NOMO-1 treated with DMSO at 0.1 percent for 48 hours (cell line): ENCODE measurements at regions not wholly inside any gene's neighbourhood (a gene's known extent, or its start where the extent isn't known, plus 50 kb on each side); places are given as distances from the start of the nearest gene placed in this dataset.
"Not testable (repeated sequence)": the region's sequence is repeated elsewhere in the genome, so short reads cannot be mapped to it uniquely, and the experiment has no call there.

Source experiments
- DNase-seq: peaks from one replicate; lab custom pipeline; 2025; ENCODE audit not compliant: unreplicated experiment; lab: John Stamatoyannopoulos, UW

DNA sequence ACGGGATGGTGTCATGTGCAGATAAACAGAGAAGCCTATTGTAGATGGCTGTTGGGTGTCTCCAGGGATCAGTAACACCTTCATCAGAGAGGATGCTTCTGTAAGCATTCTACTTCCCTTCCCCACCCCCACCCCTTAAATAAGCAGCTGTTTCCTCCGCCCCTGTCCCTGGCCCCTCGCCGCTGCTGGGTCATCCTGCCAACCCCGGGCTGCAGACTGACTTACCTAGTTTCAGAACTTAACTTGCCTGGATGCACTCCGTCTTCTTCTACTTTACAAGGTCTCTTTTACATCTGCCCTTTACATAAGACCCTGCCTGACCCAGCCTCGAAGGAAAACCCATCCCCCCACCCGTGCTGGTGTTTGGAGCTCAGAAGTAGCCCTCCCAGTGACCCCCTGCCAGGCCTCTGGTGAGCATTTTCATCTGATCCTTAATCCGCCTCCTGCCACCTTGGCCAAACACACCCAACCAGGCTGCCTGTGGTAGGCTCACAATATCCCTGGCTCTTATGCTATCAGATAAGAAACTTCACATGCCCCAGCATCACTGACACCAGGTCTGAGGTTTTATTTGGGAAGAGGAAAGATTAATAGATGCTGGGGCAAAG, 103.0 kb upstream of the HES1 start:
- DNase-seq, result peak; percentile 20

DNA sequence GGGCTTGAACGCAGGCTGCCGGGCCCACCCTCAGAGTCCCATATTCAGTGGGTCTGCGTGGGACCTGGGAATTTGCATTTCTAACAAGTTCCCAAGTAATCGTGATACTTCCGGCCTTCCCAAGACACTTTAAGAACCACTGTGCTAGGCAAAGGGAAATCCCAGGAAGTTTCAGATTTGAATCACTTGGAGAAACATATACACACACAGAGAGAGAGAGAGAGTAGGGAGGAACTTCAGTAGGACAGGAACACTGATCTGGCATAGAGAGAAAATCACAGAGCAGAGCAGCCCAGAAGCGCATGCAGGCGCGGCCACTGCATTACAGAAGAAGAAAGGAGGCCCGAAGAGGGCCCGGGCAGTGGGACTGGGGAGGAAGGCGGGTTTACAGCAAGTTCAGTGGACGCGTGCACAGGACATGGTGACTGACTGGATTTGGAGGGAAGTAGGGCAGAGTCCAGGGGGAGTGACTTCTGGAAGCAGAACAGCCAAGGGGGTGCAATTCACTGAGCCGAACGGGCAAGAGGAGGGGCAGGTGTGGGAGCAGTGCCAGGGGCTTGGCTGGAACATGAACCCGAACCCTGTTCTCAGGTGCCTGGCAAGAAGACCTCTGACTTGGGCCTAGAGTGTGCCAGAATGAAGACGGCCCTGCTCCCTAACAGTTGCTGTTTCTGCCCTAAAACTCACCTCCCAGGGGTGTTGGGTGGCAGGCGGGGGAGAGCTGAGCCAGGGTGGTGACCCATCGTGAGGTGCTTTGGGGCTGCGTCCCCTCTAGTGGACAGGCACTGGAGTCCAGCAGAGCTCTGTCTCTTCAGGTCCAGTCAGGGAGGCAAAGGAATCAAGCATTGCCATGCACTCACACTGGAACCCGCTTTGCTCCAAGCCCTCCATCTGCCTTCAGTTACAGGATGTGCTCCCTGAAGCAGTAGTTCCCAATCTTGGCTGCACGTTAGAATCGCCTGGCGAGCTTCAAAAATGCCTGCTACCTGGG, 101.3 kb upstream of the HES1 start:
- no peak for DNase-seq

DNA sequence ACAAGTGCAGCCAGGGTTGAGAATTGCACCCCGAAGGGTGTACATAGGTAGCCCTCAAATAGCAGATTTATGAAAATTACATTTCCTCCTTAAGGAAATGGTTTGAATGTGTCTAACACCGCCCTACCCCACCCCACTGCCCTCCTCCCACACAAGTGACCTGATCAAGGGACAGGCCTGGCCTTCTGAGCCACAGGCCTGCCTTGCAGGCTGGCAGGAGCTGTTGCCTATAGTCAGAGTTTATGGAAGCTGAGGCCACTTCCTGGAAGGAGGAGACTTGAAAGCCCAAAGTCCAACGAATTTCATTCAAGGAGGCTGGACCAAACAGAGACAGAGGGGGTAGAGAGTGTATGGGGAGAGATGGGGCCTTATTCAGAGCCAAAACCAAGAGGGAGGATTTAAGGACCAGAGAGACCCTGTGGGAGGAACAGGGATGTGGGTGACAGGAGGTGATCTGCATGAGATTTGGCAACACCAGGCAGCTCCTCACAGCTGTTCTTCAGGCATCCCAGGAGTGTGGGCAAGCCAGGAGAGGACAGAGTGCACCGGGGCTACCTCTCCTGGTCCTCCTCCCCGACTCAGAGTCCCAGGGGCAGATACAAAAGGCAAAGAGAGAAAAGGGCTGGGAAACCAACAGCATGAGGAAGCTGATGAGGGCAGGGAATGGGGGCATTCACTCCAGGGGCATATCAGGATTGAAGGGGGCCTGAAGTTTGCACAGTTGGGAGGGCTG, 100.4 kb upstream of the HES1 start:
- DNase-seq, result no peak

DNA sequence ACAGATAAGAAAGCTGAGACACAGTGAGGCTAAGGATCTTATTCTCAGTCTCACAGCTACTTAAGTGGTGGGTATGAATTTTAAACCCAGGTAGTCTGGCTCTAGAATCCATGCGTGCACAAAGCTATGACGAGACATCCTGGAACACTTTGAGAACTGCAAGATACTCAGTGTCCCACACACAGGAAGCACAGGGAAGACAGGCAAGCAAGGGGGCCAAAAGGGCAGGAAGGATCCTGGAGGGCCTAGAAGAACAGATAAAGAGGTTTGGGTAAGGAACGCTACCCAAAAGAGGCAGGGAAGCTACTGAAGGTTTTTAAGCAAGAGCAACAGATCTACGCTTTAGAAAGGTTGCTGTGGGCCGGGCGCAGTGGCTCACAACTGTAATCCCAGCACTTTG, 99.1 kb upstream of the HES1 start:
- no peak for DNase-seq

DNA sequence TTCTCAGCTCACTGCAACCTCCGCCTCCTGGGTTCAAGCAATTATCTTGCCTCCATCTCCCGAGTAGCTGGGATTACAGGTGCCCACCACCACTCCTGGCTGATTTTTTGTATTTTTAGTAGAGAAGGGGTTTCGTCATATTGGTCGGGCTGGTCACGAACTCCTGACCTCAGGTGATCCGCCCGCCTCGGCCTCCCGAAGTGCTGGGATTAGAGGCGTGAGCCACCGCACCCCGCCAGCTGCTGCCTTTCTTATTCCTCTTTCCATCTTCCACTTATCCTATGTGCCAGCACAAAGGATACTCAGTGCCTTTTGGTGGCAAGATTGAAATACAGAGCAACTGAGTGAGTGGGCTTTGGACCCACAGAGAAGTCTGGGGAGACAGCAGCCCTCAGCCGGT, 97.6 kb upstream of the HES1 start:
- DNase-seq, result not testable (repeated sequence)

DNA sequence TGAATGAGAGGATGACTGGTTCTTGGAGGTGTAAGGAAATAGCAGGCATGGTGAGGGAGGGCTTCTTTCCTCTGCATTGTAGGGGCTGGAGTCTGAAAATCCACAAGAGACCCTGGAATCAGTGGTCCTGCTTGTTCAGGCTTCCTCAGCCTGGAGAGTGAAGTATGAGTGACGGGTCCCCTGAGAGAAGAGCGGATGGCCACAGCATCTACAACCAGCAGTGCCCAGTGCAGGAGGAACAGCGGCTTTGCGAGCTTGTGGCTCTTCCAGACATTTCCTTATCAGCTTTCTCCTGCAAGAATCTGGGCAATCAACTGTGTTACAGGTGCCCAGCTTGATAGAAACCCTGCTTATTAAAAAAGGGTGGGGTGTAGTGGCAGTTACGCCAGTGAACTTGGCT, 97.0 kb upstream of the HES1 start:
- no peak for DNase-seq

DNA sequence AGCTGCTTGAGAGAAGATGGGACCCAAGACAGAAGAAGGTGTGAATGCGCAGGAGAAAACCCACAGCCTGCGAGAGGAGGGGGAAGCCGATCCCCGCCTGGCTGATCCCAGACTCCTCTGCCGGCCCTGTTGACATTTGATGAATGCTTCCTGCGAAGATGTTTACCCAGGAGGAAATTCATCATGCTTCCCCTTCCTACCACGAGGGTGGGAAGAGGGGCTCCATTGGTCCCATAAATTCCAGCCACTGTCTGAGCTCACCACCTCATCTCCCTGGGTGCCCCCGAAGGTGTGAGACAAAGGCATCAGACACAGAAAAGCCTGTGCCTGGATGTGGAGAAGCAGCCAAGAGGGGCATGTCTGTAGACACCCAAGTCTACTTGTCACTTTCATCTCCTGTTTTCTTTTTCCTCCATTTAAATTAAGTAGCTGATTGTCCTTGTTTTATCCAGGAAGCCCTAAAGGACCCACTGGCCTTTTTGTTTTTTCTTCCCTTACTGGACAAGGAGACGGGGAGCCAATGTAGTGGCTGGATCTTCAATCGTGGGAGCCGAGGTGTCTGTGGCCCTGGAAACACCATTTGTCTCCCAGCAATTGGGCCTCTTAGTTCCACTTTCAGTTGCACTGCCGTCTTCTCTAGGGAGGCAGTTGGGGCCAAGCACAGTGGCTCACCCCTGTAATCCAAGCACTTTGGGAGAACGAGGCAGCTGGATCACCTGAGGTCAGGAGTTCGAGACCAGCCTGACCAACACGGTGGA, 95.3 kb upstream of the HES1 start:
- DNase-seq, result no peak

DNA sequence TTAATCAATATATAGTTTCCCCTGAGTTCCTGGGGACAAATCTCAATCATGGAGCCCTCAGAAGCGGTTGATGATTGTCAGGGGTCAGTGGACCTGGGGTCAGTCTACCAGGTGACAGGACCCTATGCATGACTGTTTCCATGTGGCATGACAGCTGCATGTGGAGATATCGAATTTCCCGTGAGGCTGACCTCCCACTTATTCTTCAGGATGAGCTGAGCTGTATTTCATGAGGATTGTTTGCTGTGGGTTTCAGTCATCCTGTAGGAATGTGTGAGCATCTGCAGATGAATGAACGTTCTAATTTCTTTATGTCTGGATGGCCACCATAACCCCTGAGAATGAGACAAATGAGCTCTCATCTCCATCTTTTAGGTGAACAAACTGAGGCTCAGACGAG, 93.0 kb upstream of the HES1 start:
- no peak for DNase-seq

DNA sequence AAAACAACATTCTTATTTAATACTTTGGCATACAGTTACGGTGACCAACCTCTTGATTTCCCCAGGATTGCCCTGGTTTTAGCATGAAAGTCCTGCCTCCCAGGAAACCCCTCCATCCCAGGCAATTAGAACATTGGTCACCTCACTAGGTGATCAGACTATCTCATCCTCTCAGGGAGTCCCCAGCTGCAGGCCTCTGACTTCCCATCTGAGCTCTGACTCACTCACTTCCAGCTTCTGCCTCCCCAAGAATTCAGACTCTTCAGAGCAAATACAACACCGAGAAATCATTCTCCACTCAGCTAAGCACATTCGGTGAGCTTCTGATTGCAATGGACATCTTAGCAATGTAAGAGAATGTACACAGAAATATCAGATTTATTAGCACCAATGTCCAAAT, 92.4 kb upstream of the HES1 start:
- peak; percentile 24 for DNase-seq

DNA sequence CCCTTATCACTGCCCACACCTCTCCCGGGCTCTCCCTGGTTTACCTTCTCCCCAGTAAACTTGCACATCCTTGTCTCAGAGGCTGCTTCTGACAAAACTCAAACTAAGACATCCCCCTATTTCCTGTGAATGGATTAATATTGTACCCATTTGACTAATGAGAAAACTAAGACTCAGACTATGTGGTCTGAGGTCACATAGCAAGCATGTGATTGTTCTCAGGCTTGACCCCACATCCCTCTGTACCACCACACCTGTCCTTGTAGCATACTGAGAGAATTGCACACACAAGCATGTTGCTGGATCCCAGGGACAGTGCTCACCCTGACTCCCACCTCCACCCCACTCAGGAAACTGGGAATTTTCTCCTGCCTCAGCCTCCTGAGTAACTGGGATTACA, 90.7 kb upstream of the HES1 start:
- DNase-seq, result no peak

DNA sequence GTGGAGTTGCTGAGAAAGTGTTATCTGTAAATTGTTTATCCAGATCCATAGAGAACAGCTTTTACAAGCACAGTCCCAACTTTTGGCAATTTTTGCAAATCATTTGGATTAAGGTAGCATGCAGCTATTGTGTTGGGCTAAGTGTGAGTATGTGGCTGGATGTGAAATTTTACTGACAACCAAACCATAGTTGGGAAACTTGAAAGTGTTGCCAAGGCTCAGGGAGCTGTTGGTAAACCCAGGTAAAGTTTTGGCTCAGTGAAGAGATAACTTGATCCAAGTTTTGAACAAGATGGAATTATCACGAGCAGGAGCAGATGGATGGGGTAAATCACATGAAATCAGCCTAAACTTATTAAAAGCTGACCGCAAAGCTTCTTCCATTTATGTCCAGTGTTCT, 90.0 kb upstream of the HES1 start:
- DNase-seq, result no peak

DNA sequence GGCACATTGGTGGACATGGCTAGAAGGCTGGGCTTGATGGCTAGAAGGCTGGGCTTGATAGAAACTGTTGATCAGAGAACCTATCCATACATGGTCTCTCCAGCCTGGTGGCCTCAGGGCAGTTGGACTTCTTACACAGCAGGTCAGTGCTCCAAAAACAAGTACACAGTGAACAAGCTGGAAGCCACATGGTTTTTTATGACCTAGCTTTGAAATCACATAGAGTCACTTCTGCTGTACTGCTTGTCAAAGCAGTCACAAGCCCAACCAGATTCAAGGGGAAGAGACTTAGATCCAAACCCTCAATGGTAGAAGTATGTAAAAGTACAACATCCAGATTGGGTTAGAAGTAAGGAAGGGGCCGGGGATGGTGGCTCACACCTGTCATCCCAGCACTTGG, 89.4 kb upstream of the HES1 start:
- no peak for DNase-seq

DNA sequence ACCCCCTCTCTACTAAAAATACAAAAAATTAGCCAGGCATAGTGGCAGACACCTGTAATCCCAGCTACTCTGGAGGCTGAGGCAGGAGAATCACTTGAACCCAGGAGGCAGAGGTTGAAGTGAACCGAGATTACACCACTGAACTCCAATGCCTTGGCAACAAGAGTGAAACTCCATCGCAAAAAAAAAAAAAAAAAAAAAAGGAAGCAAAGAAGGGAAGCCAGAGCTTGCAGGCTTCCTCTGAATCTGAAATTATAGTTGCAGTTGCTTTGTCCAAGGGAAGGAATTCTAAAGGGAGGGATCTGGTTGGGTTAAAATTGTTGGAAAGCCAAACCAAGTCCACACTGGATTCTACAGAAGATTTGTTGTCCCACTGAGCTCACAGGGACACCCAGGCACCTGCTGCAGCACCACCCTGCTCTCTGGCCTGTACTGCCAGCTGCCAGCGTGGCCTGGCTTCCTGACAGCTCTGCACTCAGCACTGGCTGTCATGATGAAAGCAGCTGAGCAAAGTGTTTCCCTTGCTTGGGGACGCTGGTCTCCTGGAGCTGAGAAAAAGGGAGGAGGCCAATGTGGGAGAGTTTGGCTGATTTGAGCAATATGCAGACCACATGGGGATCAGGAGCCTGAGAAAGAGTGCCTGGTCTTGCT, 88.8 kb upstream of the HES1 start:
- DNase-seq, result peak; percentile 83

DNA sequence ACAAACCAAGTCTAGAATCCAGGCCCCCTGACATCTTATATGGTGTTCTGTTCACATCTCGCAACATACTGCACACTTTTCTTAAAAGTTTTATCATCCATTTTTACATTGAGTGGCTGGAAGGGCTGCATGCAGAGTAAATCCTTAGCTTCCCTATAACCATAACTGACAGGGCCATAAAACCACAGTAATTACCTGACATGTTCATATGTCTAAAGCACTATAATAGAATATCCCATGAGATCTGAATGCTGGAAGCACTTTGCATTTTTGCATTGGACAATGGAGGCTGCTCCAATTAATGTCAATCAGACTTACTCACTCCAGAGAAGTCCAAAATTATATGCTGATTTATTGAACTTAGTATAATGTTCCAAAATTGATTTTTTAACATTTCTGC, 86.6 kb upstream of the HES1 start:
- no peak for DNase-seq

DNA sequence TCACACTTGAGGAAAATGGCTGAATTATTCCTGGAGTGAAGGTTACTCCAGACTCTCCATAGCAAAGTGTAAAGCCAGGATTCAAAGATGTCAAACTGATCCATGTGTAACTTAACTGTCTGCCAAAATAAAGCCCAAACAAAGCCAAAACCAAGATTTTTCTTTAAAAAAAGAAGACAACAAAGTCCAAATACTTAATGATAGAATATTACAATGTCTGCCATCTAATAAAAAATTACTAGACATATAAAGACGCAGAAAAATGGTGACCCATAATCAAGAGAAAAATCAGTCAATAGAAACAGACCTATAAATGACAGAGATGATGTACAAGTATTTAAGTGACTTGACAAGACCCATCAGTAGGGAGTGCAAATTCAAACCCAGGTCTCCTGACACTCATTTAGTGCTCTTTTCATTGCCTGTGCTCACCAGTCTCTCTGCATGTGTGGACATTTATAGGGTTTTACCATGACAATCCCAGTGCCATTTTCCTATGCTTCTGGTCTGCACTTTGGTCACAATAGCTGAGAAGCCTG, 85.1 kb upstream of the HES1 start:
- DNase-seq, result no peak

DNA sequence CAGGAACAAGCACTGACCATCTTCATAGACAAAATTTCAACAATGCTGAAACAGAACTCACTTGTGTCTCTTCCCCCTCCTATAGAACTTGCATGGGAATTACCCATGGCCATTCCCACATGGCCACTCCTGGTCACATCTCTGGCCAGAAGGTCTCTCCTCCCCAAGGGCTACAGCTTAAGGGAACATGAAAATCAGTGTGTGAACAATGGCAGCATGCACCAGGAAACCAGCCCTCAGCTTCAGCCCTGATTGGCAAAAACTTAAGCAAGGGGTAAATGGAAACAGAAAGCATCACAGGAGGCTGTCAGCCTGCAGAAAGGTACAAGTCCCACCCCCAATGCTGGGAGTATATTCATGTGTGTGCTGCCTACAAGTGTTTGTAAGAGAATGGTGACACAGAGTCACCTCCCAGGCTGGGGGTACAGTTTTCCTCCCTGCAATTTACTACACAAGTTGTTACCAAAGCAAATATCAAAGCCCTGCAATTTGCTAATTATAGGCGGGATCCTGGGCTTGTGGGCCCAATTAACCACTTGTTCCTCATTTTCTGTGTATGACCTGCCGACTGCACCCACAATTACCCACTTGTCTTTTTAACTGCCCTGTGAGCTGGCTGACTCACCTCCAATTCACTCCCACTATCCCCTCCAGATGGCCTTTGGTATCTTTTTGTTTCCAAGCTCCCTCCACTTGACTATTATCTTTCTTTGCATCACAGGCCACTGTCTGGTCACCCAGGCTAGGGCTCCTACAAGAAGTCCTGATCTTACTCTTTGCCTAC, 84.4 kb upstream of the HES1 start:
- peak; percentile 100 for DNase-seq

DNA sequence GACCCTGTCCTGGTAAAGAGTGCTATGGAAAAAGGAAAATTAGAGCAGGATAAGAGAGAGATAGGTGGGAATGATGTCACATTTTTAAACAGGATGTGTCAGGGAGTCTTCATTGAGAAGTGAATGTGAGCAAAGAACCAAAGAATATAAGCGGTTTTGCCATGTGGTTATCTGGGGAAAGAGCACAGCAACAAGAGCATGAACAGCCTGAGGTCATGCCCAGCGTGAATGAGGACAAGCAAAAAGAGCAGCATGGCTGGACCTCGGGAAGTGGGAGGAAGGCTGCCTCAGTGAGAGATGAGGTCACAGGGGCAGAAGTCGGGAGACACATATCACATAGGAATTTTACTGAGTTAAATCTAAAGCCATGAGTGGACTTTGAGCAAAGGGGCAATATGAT, 82.8 kb upstream of the HES1 start:
- no peak for DNase-seq

DNA sequence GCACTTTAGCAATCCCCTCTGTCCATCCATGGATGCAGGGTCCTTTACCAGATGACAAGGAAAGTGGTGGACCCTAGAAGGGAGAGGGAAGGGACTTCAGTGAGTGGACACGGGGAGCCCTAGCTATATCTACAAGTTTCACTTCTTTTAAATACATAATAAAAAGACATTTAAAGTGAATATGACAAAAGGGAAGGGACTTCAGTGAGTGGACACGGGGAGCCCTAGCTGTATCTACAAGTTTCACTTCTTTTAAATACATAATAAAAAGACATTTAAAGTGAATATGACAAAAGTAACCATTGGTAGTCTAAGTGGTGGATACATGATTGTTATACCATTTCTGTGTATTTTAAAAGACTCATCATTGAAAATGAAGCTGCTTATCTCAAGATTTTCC, 81.9 kb upstream of the HES1 start:
- peak; percentile 72 for DNase-seq

DNA sequence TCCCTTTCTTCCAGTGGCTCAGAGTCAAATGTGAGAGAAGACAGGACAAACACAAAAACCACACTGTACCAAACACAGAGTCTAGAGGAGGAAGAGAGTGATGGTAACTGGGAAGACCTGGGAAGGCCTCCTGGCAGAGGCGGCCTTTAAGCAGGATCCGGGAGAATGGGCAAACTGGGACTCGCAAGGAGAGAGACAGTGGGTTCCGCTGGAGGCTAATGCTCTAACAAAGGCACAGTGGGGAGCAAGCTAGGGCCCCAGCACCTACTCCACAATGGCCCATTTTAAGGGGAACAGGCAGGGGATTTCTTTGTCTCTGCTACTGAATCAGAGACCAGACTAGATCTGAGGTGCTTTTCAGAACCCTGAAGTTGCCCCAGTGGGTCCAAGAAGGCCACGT, 81.4 kb upstream of the HES1 start:
- no peak for DNase-seq

DNA sequence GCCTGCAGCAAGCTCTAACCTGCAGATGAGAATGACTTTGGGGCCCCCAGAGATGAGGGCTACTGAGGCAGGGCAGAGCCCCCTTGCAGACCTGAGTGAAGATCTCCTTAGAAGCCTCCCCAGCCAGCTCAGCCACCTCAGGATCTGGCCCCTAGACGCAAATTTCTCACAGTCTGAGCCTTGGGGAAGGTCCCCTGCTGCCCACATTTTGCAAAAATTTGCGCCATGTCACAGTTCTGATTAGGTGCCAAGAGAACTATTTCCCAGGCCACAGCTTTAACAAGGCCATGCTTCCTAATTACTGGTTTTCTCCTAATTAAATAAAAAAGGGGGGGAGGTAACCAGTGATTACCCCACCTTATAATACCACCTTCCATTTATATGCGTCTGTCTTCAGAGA, 81.0 kb upstream of the HES1 start:
- no peak for DNase-seq
